ENCODE measurements at regions not wholly inside any gene's neighbourhood (a gene's known extent, or its start where the extent isn't known, plus 50 kb on each side); places are given as distances from the start of the nearest gene placed in this dataset.

- no peak overlapping the region for H3K27ac ChIP-seq (replicated peaks)
- TF ChIP-seq, protein P1, sequence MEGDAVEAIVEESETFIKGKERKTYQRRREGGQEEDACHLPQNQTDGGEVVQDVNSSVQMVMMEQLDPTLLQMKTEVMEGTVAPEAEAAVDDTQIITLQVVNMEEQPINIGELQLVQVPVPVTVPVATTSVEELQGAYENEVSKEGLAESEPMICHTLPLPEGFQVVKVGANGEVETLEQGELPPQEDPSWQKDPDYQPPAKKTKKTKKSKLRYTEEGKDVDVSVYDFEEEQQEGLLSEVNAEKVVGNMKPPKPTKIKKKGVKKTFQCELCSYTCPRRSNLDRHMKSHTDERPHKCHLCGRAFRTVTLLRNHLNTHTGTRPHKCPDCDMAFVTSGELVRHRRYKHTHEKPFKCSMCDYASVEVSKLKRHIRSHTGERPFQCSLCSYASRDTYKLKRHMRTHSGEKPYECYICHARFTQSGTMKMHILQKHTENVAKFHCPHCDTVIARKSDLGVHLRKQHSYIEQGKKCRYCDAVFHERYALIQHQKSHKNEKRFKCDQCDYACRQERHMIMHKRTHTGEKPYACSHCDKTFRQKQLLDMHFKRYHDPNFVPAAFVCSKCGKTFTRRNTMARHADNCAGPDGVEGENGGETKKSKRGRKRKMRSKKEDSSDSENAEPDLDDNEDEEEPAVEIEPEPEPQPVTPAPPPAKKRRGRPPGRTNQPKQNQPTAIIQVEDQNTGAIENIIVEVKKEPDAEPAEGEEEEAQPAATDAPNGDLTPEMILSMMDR (IDR thresholded peaks at IDR 0.05; ENCODE audit: insufficient read depth, low read length): no peak
- TF ChIP-seq GABPA (IDR thresholded peaks at IDR 0.05; ENCODE audit: low read depth): no peak
- TF ChIP-seq, protein P2, sequence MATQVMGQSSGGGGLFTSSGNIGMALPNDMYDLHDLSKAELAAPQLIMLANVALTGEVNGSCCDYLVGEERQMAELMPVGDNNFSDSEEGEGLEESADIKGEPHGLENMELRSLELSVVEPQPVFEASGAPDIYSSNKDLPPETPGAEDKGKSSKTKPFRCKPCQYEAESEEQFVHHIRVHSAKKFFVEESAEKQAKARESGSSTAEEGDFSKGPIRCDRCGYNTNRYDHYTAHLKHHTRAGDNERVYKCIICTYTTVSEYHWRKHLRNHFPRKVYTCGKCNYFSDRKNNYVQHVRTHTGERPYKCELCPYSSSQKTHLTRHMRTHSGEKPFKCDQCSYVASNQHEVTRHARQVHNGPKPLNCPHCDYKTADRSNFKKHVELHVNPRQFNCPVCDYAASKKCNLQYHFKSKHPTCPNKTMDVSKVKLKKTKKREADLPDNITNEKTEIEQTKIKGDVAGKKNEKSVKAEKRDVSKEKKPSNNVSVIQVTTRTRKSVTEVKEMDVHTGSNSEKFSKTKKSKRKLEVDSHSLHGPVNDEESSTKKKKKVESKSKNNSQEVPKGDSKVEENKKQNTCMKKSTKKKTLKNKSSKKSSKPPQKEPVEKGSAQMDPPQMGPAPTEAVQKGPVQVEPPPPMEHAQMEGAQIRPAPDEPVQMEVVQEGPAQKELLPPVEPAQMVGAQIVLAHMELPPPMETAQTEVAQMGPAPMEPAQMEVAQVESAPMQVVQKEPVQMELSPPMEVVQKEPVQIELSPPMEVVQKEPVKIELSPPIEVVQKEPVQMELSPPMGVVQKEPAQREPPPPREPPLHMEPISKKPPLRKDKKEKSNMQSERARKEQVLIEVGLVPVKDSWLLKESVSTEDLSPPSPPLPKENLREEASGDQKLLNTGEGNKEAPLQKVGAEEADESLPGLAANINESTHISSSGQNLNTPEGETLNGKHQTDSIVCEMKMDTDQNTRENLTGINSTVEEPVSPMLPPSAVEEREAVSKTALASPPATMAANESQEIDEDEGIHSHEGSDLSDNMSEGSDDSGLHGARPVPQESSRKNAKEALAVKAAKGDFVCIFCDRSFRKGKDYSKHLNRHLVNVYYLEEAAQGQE (IDR thresholded peaks at IDR 0.05; ENCODE audit: insufficient replicate concordance, low read depth): no peak
- TF ChIP-seq POLR2AphosphoS5 (IDR thresholded peaks at IDR 0.05; ENCODE audit: low read depth): no peak
- no peak for TF ChIP-seq SPI1 (IDR thresholded peaks at IDR 0.05; ENCODE audit: borderline replicate concordance, low read depth)
- no peaks in the 10 kb centered on the region for H3K27me3 ChIP-seq (ENCODE audit: insufficient read depth, poor library complexity, severe bottlenecking)
- no peak overlapping the region for H3K4me3 ChIP-seq (replicated peaks; ENCODE audit: insufficient read depth, low read length)
- no peak for DNase-seq (ENCODE audit: low read depth in 1 of 2, low spot score in 1 of 2)
These were observed 650.9 kb upstream of the ADGRL2 start for GRCh38 chr1:81149649-81150325.

DNA sequence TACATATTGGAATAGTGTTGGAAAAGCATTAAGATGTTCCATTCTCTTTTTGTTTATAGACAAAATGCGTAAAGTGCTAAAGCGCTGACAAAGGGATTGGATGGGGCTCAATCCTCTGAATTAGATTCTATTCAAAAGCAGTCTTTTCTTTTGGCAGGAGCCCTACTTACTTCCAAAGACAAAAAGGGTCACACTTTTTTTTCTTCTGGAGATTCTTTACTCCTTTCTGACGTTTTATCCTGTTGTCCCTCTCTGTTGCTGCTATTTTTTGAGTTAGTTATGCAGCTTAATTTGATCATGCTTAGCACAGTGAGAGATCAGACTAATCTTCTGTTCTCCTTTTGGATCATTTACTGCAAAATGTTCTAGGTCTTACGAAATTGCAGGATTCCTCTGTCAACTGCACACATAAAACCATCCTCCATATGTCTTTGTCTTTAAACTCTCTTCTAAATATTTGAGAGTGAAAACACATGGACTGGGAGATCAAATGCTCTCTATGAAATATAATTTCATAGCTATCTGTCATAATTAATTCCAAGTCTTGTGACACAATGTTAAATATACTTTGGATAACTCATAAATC is 656.4 kb upstream of the ADGRL2 start:
- TF ChIP-seq, protein P1 (IDR thresholded peaks at IDR 0.05; ENCODE audit: insufficient read depth, low read length): no peak
- no peak for TF ChIP-seq GABPA (IDR thresholded peaks at IDR 0.05; ENCODE audit: low read depth)
- TF ChIP-seq, protein P2 (IDR thresholded peaks at IDR 0.05; ENCODE audit: insufficient replicate concordance, low read depth): no peak
- no peak overlapping the region for H3K4me3 ChIP-seq (replicated peaks; ENCODE audit: insufficient read depth, low read length)
- H3K27me3 ChIP-seq (ENCODE audit: insufficient read depth, poor library complexity, severe bottlenecking): no peaks in the 10 kb centered on the region
- DNase-seq (ENCODE audit: low read depth in 1 of 2, low spot score in 1 of 2): no peak
- no peak overlapping the region for H3K27ac ChIP-seq (replicated peaks)

GRCh38 chr1:81142099-81142826 is 658.5 kb upstream of the ADGRL2 start:
- TF ChIP-seq, protein P1 (IDR thresholded peaks at IDR 0.05; ENCODE audit: insufficient read depth, low read length): no peak
- TF ChIP-seq GABPA (IDR thresholded peaks at IDR 0.05; ENCODE audit: low read depth) (no peak), SPI1 (IDR thresholded peaks at IDR 0.05; ENCODE audit: borderline replicate concordance, low read depth) (no peak), POLR2AphosphoS5 (IDR thresholded peaks at IDR 0.05; ENCODE audit: low read depth) (no peak)
- TF ChIP-seq, protein P2 (IDR thresholded peaks at IDR 0.05; ENCODE audit: insufficient replicate concordance, low read depth): no peak
- no peak overlapping the region for H3K27ac ChIP-seq (replicated peaks)
- H3K4me3 ChIP-seq (replicated peaks; ENCODE audit: insufficient read depth, low read length): no peak overlapping the region
- DNase-seq (ENCODE audit: low read depth in 1 of 2, low spot score in 1 of 2): no peak
- H3K27me3 ChIP-seq (ENCODE audit: insufficient read depth, poor library complexity, severe bottlenecking): no peaks in the 10 kb centered on the region
